Activated naive CD4-positive, alpha-beta T cell treated with anti-CD3 and anti-CD28 coated beads, Interleukin-2, amount 50 U/mL, for 24 hours (primary cell): ENCODE measurements at regions not wholly inside any gene's neighbourhood (a gene's known extent, or its start where the extent isn't known, plus 50 kb on each side); places are given as distances from the start of the nearest gene placed in this dataset.

Source experiments
- H3K27ac Mint-ChIP-seq: one replicate; pipeline ENCODE4 v1.8.0; 2021; ENCODE audit warnings: mild to moderate bottlenecking, mixed read lengths
- H3K27me3 Mint-ChIP-seq: one replicate; pipeline ENCODE4 v1.8.0; 2021; ENCODE audit warnings: mixed read lengths
- H3K36me3 Mint-ChIP-seq: one replicate; pipeline ENCODE4 v1.8.0; 2021; ENCODE audit warnings: mixed read lengths
- H3K4me1 Mint-ChIP-seq: one replicate; pipeline ENCODE4 v1.8.0; 2021; ENCODE audit warnings: mixed read lengths
- H3K4me3 Mint-ChIP-seq: one replicate; pipeline ENCODE4 v1.8.0; 2021; ENCODE audit warnings: mild to moderate bottlenecking, mixed read lengths
- H3K9me3 Mint-ChIP-seq: one replicate; pipeline ENCODE4 v1.8.0; 2021; ENCODE audit warnings: mixed read lengths

DNA sequence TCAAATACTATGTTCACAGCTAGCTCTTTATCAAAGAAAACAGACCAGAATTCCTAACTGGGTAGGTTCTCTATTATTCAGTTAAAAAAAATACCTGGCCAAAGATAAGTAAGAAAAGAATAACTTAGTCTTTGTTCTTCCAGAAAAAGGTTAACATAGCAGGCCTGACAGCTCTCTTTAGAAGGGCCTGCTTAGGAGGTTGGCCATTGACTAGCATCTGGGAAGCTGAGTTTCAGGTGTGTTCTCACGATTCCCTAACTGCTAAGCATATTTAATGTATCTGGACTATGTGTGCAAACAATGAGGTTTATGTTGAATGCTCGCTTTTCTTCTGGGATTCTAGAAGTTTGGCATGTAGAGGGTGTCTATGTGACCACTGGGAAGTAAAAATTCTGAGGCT is 618.9 kb downstream of the HACE1 start:
- peaks cover 14% of the 10 kb centered on the region for H3K9me3 Mint-ChIP-seq
- peaks cover 2% of the 10 kb centered on the region for H3K27me3 Mint-ChIP-seq
- no peaks in the 10 kb centered on the region for H3K4me1 Mint-ChIP-seq
- no peak overlapping the region for H3K27ac Mint-ChIP-seq
- no peak overlapping the region for H3K4me3 Mint-ChIP-seq
- H3K36me3 Mint-ChIP-seq: no peaks in the 10 kb centered on the region

DNA sequence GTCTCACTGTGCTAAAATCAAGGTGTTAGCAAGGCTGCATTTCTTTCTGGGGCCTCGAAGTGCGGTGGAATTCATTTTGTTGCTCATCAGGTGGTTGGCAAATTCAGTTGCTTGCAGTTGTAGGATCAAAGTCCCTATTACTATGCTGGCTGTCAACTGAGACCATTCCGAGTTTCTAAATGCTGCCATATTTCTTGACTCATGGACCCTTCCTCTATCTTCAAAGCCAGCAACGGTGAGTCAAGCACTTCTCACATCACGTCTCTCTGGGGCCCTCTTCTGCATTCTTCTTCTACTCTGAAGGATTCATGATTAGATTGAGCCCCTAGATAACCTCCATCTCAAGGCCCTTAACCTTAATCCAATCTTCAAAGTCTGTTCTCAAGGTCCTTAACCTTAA is 619.7 kb downstream of the HACE1 start:
- peaks cover 14% of the 10 kb centered on the region for H3K9me3 Mint-ChIP-seq
- no peaks in the 10 kb centered on the region for H3K4me1 Mint-ChIP-seq
- no peak overlapping the region for H3K4me3 Mint-ChIP-seq
- H3K36me3 Mint-ChIP-seq: no peaks in the 10 kb centered on the region
- H3K27ac Mint-ChIP-seq: no peak overlapping the region
- peaks cover 2% of the 10 kb centered on the region for H3K27me3 Mint-ChIP-seq

DNA sequence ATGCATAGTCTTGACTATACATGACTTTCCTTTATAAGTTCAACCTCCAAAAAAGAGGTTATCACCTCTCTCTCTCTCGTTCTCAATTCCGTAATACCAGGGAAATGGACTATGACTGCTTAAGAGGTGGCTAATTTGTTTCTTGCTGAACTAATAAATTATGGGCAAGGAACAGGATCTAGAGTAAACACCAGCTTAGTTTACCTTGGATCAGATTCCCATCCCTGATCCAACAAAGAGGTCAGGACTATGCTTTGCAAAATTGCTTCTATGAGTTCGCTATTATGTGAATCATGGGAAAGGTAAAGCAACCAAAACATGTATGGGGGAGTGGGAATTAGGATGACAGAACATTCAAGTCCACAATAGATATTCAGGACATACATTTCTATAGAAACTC is 630.7 kb downstream of the HACE1 start:
- Mint-ChIP-seq H3K27ac (no peak overlapping the region), H3K27me3 (peaks cover 1% of the 10 kb centered on the region), H3K4me1 (no peaks in the 10 kb centered on the region), H3K9me3 (no peaks in the 10 kb centered on the region), H3K4me3 (no peak overlapping the region), H3K36me3 (no peaks in the 10 kb centered on the region)

DNA sequence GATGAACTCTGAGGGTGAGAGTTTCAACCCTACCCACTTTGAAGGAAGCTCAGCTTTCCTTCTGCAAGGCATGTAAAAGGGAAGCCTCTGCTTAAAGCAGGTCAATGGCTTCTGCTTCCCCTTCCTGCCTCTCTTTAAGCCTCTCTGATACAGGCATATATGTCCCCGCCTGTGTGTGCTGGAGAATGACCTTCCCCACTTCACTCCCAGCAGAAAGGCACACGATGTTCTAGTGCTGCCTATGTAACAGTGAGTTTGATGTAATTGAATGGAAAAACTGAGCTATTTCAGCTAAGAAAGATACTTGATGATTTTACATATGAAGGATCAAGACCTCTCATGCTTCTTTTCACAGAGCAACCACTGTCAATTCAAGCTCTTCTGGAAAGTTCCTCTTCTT is 632.2 kb downstream of the HACE1 start:
- Mint-ChIP-seq H3K27ac (no peak overlapping the region), H3K4me1 (no peaks in the 10 kb centered on the region), H3K4me3 (no peak overlapping the region), H3K27me3 (peaks cover 1% of the 10 kb centered on the region), H3K9me3 (peaks cover 4% of the 10 kb centered on the region), H3K36me3 (no peaks in the 10 kb centered on the region)

DNA sequence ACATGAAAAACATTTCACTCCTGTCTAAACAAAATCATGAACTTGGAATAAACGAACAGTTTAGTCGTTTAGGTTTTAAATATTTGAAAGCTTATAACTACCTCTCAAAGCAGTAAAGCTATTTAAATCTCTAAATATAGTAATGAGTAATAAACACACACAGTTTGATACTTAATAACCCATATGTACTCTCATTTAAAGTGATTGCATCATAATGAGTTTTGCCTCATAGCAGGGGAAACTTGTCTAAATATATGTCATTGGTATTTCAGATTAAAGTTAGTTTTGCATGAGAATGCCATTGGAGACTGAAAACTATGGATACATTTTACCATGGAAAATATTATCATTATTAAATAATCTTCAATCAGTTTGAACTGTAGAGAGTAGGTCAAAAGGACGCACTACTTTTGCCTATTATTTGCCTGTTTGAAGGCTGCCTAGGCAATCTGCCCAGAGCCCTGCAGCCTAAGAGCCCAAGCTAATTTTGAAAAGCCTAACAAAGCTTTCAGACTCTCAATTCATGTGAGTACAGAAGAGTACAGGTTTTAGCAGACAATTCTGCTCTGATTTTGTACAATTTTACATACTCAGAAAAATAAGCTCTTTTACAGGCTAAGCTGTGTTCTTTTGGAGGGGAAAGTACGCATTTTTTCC is 632.8 kb downstream of the HACE1 start:
- Mint-ChIP-seq H3K9me3 (peaks cover 4% of the 10 kb centered on the region), H3K36me3 (no peaks in the 10 kb centered on the region), H3K4me1 (no peaks in the 10 kb centered on the region), H3K27ac (no peak overlapping the region), H3K4me3 (no peak overlapping the region), H3K27me3 (peaks cover 1% of the 10 kb centered on the region)

DNA sequence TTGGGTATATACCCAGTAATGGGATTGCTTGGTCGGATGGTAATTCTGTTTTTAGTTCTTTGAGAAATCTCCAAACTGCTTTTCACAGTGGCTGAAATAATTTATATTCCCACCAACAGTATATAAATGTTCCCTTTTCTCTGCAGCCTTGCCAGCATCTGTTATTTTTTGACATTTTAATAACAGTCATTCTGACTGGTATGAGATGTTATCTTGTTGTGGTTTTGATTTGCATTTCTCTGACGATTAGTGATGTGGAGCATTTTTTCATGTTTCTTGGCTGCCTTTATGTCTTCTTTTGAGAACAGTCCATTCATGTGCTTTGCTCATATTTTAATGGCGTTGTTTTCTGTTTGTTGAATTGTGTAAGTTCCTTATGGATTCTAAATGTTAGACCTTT is 641.6 kb downstream of the HACE1 start:
- Mint-ChIP-seq H3K4me3 (no peak overlapping the region), H3K27me3 (no peaks in the 10 kb centered on the region), H3K4me1 (no peaks in the 10 kb centered on the region), H3K27ac (no peak overlapping the region), H3K36me3 (no peaks in the 10 kb centered on the region), H3K9me3 (peaks cover 5% of the 10 kb centered on the region)

DNA sequence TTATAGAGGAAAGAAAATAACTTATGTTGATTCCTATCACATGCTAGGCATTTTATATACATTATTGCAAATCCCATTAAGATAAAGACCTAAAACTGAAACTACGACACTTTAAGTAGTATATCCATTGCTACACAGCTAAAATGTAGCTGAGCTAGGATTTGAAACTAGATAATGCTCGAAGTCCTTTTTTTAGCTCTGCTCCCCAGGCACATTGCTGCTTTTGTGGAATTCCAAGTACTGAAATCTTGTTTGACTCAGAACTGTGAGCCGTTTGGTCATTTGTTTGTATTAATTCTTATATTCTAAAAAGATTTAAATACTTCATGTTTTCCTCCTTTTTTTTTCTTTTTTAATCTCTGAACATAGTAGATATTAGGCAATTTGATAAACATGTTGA is 644.8 kb downstream of the HACE1 start:
- no peak overlapping the region for H3K27ac Mint-ChIP-seq
- no peak overlapping the region for H3K4me3 Mint-ChIP-seq
- peaks cover 5% of the 10 kb centered on the region for H3K9me3 Mint-ChIP-seq
- no peaks in the 10 kb centered on the region for H3K4me1 Mint-ChIP-seq
- H3K27me3 Mint-ChIP-seq: no peaks in the 10 kb centered on the region
- no peaks in the 10 kb centered on the region for H3K36me3 Mint-ChIP-seq

DNA sequence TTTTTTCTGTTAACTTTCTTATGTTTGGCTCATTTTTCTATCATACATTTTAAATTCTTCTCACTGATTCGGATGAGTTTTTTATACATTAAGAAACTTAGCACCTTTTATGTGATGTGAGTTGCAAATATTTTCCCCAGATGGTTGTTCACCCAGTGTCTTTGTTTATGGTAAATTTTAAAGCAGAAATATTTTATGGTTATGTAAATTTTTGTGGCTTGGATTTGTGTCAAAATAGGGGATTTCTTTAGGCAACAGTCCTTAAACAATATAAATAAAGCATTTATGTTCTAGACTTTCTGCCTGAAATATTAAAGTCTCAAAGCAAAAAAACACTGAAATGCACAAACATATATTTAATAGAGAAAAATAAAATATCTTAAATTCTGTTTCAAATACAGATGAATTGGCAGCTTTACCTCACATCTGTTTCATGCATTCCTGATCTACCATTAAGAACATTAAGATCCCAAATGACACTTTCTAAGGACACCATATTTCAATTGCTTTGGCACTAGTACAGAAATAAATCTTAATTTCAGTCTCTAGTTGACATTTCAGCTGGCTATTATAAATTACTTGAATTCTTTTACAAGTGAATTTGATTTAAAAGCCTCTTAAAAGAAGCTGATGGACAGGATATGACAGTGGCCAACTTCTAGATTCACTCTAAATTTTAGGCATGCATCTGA is 646.6 kb downstream of the HACE1 start:
- H3K36me3 Mint-ChIP-seq: no peaks in the 10 kb centered on the region
- peaks cover 2% of the 10 kb centered on the region for H3K9me3 Mint-ChIP-seq
- H3K4me3 Mint-ChIP-seq: no peak overlapping the region
- H3K27ac Mint-ChIP-seq: no peak overlapping the region
- H3K4me1 Mint-ChIP-seq: no peaks in the 10 kb centered on the region
- H3K27me3 Mint-ChIP-seq: no peaks in the 10 kb centered on the region

DNA sequence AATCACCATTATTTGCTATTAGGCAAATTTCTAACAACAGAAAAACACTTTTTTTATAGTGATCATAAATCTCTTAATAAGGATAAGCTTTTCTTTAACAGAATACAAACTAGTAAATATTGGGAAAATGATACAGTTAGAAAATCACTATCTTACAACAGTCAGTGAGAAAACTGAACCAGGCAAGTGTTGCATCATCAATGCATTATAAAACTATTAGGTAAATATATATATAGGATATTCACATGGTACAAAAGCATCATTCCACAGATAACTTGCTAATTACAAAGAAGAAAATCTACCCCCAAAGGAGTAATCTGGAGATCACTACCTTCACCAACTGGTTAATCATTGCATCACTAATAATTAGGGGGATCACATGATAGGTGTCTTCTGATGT is 652.1 kb downstream of the HACE1 start:
- no peak overlapping the region for H3K4me3 Mint-ChIP-seq
- no peak overlapping the region for H3K27ac Mint-ChIP-seq
- no peaks in the 10 kb centered on the region for H3K9me3 Mint-ChIP-seq
- no peaks in the 10 kb centered on the region for H3K36me3 Mint-ChIP-seq
- no peaks in the 10 kb centered on the region for H3K27me3 Mint-ChIP-seq
- no peaks in the 10 kb centered on the region for H3K4me1 Mint-ChIP-seq

DNA sequence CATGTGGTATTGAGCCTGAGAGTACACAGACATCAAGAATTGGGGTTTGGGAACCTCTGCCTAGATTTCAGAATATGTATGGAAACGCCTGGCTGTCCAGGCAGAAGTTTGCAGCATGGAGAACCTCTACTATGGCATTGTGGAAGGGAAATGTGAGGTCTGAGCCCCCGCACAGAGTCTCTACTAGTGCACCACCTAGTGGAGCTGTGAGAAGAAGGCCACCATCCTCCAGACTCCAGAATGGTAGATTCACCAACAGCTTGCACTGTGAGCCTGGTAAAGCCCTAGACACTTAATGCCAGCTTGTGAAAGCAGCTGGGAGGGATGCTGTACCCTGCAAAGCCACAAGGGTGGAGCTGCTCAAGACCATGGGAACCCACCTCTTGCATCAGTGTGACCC is 658.2 kb downstream of the HACE1 start:
- Mint-ChIP-seq H3K4me3 (no peak overlapping the region), H3K27me3 (no peaks in the 10 kb centered on the region), H3K4me1 (no peaks in the 10 kb centered on the region), H3K27ac (no peak overlapping the region), H3K9me3 (peaks cover 16% of the 10 kb centered on the region), H3K36me3 (no peaks in the 10 kb centered on the region)

DNA sequence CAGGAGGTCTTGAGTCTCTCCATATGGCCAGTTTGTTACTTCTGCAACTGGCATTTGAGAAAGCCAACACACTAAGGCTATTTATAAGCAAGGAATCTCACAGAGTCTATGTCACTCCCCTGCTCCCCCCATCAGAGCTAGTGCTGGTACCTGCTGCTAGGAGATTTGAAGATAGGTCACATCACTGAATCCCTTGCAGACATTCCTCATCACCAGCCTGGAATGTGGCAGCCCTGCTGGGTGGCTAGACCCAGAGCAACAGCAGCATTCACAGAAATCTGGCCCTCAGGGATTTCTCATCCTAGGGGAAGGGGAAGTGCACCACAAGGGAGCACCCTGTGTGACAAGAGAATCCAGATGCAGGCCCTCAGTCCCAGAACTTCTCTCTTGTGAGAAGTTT is 672.1 kb downstream of the HACE1 start:
- Mint-ChIP-seq H3K27me3 (no peaks in the 10 kb centered on the region), H3K9me3 (peaks cover 3% of the 10 kb centered on the region), H3K36me3 (no peaks in the 10 kb centered on the region), H3K27ac (no peak overlapping the region), H3K4me1 (no peaks in the 10 kb centered on the region), H3K4me3 (no peak overlapping the region)

DNA sequence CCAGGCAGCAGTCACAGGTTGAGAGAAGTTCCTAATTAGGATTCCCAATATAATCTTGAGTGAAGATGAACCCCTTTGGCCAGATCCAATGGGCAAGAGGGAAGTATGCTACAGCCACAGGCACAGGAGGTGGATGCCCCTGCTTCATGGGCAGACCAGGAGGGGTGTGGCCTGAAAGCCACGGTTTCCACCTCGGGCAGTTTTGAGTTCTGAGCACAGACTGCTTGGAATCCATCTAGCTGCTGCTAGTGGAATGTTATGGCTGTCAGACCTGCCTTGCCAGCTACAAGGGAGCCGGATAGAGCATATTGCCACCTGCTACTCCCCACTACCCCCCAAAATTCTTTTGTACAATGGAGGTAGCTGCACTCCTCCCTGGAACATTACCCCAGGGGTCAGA is 672.9 kb downstream of the HACE1 start:
- H3K4me1 Mint-ChIP-seq: no peaks in the 10 kb centered on the region
- no peak overlapping the region for H3K4me3 Mint-ChIP-seq
- H3K9me3 Mint-ChIP-seq: no peaks in the 10 kb centered on the region
- no peaks in the 10 kb centered on the region for H3K27me3 Mint-ChIP-seq
- no peak overlapping the region for H3K27ac Mint-ChIP-seq
- no peaks in the 10 kb centered on the region for H3K36me3 Mint-ChIP-seq

DNA sequence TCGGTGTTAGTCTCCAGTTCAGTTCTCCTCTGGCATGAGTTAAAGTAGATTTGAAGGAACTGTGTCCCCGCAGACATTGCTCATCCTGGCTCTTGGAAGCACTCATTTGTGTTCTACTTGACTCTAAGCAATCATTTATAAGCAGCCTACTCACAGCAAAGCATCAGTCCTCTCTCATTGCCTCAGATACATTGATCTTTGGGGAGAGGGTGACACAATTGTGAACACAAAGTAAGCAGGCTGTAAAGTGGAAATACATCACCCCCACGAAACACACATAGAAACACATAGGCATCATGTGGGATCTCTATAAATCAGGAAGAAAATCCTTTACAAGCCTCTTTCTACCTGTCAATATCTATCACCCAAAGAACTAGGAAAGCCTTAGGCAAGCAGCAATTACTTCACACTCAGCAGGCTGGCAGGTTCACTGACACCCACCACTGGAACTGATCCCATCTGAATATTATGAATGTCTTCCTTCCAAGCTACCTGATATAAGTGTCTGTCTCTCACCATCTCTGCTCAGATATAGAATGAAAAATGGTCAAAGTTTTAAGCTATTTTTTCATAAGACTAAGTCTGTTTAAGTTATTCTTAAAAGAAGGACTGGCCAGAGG is 675.8 kb downstream of the HACE1 start:
- no peak overlapping the region for H3K27ac Mint-ChIP-seq
- no peaks in the 10 kb centered on the region for H3K36me3 Mint-ChIP-seq
- no peak overlapping the region for H3K4me3 Mint-ChIP-seq
- no peaks in the 10 kb centered on the region for H3K27me3 Mint-ChIP-seq
- no peaks in the 10 kb centered on the region for H3K4me1 Mint-ChIP-seq
- H3K9me3 Mint-ChIP-seq: peaks cover 6% of the 10 kb centered on the region

DNA sequence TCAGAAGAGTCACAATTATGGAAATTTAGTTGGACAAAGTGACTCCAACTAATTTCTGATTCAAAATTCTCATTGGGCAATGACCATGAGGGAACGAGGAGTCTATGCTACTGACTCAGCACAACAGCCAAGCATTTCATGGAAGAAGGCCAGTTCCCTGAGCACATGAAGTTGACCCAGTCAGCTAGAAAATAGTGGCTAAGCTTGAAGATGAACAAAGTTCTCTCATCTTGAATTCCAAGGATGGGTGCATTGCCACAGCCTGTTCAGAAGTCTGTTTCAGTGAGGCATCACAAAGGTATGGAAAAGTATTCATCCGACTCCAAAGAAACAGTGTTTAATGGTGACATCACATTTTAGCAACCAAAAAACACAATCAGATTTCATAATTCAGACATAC is 676.9 kb downstream of the HACE1 start:
- Mint-ChIP-seq H3K27me3 (no peaks in the 10 kb centered on the region), H3K36me3 (no peaks in the 10 kb centered on the region), H3K27ac (no peak overlapping the region), H3K4me1 (no peaks in the 10 kb centered on the region), H3K9me3 (peaks cover 6% of the 10 kb centered on the region), H3K4me3 (no peak overlapping the region)

DNA sequence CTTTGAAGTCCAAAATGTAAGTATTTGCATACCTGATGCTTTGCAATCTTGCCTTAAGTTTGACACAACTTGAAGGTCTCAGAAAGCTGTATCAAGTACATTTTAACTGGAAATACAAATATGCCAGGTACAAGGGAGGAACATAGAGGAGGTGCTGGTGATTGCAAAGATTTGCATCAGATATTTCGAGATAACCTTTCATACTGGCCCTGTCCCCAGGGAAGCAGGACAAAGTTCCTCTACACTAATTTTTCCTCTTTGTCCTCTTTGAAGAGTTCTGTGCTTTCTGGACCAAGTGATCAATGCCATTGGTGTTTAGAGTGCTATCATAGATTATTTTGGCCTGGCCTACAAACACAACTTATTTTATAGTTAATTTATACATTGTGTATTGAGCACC is 686.1 kb downstream of the HACE1 start:
- Mint-ChIP-seq H3K36me3 (no peaks in the 10 kb centered on the region), H3K4me3 (no peak overlapping the region), H3K9me3 (no peaks in the 10 kb centered on the region), H3K27ac (peak overlapping the region; percentile 51), H3K4me1 (no peaks in the 10 kb centered on the region), H3K27me3 (no peaks in the 10 kb centered on the region)

DNA sequence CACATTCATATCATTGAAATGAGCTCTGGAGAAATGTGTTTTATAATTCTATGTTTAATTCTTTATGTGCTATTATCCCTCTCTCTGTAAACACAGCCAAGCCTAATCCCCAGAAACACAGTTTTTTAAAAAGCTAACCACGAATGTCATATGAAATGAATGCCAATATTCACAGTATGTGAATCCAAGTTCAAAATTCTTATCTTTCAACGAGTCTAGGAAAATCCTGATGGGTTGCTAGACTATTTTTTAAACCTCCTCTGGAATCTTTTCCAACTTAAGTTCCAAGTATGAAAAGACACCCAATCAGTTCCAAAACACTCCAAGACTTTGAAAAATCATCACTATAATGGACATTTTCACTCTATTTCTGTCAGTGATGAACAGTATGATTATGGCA is 689.3 kb downstream of the HACE1 start:
- Mint-ChIP-seq H3K27me3 (no peaks in the 10 kb centered on the region), H3K27ac (no peak overlapping the region), H3K36me3 (no peaks in the 10 kb centered on the region), H3K4me3 (no peak overlapping the region), H3K4me1 (no peaks in the 10 kb centered on the region), H3K9me3 (peaks cover 7% of the 10 kb centered on the region)
